ENCODE measurements at regions not wholly inside any gene's neighbourhood (a gene's known extent, or its start where the extent isn't known, plus 50 kb on each side); places are given as distances from the start of the nearest gene placed in this dataset.

DNA sequence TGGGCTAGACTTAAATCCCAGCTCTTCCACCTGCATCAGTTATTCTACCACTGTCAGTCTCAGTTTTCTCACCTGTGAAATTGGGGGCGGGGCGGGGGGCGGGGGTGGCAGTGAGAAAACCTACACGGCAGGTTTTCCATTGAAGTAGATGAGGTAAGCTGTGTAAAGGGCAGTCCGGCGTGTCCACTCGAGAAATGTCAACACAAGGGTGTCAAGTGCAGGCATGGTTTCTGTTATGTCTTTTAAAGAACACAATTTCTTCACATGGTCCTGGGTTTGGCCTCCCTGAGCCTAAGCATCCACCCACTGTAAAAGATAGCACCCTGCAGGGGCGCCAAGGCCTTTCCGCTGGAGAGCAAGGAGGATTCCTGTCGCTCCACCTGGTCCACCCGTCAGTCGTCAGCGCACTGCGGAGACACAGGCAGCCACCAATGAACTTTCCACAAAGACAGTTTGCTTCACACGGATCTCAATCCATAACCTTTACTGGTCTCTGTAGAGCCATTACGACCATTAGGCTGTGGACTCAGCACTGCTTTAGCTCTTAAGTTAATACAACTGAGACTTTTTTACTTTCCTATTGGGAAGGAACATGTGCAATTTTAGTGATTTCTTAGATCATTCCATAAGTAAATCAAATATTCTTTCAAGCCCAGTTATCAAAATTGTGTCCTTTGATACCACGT, 99.5 kb upstream of the FOXB1 start:
- TF ChIP-seq EZH2 (IDR thresholded peaks at IDR 0.05; ENCODE audit: borderline replicate concordance, low read length) = no peak
- TF ChIP-seq, protein P1, sequence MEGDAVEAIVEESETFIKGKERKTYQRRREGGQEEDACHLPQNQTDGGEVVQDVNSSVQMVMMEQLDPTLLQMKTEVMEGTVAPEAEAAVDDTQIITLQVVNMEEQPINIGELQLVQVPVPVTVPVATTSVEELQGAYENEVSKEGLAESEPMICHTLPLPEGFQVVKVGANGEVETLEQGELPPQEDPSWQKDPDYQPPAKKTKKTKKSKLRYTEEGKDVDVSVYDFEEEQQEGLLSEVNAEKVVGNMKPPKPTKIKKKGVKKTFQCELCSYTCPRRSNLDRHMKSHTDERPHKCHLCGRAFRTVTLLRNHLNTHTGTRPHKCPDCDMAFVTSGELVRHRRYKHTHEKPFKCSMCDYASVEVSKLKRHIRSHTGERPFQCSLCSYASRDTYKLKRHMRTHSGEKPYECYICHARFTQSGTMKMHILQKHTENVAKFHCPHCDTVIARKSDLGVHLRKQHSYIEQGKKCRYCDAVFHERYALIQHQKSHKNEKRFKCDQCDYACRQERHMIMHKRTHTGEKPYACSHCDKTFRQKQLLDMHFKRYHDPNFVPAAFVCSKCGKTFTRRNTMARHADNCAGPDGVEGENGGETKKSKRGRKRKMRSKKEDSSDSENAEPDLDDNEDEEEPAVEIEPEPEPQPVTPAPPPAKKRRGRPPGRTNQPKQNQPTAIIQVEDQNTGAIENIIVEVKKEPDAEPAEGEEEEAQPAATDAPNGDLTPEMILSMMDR (conservative IDR thresholded peaks at IDR 0.05 in 1 of 2, IDR thresholded peaks at IDR 0.05 in 1 of 2; ENCODE audit: extremely low read depth in 1 of 2, insufficient read depth in 1 of 2, low read depth in 1 of 2, low read length in 2 of 2) = no peak

Measured in mammary epithelial cell (primary cell).